ENCODE measurements at regions not wholly inside any gene's neighbourhood (a gene's known extent, or its start where the extent isn't known, plus 50 kb on each side); places are given as distances from the start of the nearest gene placed in this dataset.
A peak's percentile ranks its signal among the peaks of the same experiment; 100 is the strongest.

DNA sequence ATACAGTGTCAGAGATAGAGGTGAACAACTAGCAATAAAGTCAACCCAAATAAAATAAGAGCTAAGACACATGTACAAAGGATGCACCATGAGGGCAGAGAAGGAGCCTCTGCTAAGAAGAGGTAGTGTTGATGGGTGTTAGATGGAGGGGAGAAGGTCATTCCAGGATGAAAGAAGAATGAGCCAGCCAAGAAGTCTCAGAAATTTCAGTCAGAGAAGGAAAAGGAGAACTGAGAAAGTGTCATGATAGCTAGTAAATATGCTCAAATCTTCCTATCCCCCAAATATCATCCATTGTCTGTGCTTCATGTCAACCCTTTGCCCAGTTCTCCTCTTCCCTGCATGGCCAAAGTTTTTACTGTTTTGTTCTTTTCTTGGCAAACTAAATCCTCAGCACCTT is 225.2 kb upstream of the BTG1 start:
- CTCF ChIA-PET (ENCODE audit: unreplicated experiment): no interaction called here
- Histone ChIP-seq H3K4me1 (ENCODE audit: insufficient read depth, low read length, poor library complexity, severe bottlenecking) (peaks cover 36% of the 10 kb centered on the region), H3K9me3 (ENCODE audit: low read length) (peaks cover 13% of the 10 kb centered on the region; the same call in 1 of the 2 replicates), H3K4me2 (ENCODE audit: low read length) (peak overlapping the region; percentile 18), H3K4me3 (ENCODE audit: low read depth, low read length, poor library complexity, severe bottlenecking) (no peak overlapping the region), H3K27ac (ENCODE audit: low read depth, low read length, poor library complexity, severe bottlenecking) (peak overlapping the region; percentile 27), H3K36me3 (ENCODE audit: insufficient read depth, low read length) (no peaks in the 10 kb centered on the region), H2AFZ (ENCODE audit: low read length) (peak overlapping the region; percentile 14; the same call in 1 of the 2 replicates), H4K20me1 (ENCODE audit: insufficient read depth, low read length) (no peaks in the 10 kb centered on the region), H3K9me2 (ENCODE audit: insufficient read depth, low read length) (no peaks in the 10 kb centered on the region), H3K79me2 (ENCODE audit: insufficient read depth, low read depth, low read length) (no peaks in the 10 kb centered on the region)
- TF ChIP-seq EZH2phosphoT487 (IDR thresholded peaks at IDR 0.05; ENCODE audit: borderline replicate concordance, low read depth, low read length): no peak
- TF ChIP-seq, protein P1, sequence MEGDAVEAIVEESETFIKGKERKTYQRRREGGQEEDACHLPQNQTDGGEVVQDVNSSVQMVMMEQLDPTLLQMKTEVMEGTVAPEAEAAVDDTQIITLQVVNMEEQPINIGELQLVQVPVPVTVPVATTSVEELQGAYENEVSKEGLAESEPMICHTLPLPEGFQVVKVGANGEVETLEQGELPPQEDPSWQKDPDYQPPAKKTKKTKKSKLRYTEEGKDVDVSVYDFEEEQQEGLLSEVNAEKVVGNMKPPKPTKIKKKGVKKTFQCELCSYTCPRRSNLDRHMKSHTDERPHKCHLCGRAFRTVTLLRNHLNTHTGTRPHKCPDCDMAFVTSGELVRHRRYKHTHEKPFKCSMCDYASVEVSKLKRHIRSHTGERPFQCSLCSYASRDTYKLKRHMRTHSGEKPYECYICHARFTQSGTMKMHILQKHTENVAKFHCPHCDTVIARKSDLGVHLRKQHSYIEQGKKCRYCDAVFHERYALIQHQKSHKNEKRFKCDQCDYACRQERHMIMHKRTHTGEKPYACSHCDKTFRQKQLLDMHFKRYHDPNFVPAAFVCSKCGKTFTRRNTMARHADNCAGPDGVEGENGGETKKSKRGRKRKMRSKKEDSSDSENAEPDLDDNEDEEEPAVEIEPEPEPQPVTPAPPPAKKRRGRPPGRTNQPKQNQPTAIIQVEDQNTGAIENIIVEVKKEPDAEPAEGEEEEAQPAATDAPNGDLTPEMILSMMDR (conservative IDR thresholded peaks at IDR 0.05; ENCODE audit: low read length): no peak
- peak; percentile 49 for DNase-seq (ENCODE audit: low spot score)
- BruUV-seq (replicated peaks): no TSS peak
- POLR2A ChIA-PET: interaction anchor here (0.8 to 3.1 kb wide), 5 partner anchors 14 to 225 kb away, joined by 3 to 17 read pairs (median 6); partner anchors contain the start of gene BTG1
- intact Hi-C loops (cut with micrococcal nuclease; ENCODE audit: unreplicated experiment): no loop called here

DNA sequence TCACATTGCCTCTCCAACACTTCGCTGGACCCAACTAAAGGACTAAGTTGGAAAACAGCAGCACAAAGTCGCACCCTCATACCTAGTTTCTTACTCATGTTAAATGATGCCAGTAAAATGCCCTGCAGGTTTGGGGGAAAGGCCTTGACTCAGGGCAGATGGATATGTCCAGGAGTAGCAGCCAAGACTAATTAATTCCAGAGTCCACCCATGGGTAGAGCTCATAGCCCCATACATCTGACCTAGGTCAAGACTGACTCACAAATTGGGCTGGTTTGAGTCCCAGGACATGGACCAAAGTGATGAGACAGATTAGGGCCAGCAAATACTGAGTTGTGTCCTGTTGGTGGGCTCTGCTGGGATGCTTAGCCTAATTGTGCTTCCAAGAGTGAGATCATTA is 224.0 kb upstream of the BTG1 start:
- H3K4me3 ChIP-seq (ENCODE audit: low read depth, low read length, poor library complexity, severe bottlenecking): no peak overlapping the region
- H3K4me1 ChIP-seq (ENCODE audit: insufficient read depth, low read length, poor library complexity, severe bottlenecking): peaks cover 48% of the 10 kb centered on the region
- intact Hi-C loops (cut with micrococcal nuclease; ENCODE audit: unreplicated experiment): loop anchor here (10.0 kb wide), 1 partner anchor 335 kb away; no protein-coding TSS in a partner anchor
- H3K27ac ChIP-seq (ENCODE audit: low read depth, low read length, poor library complexity, severe bottlenecking): no peak overlapping the region
- no peaks in the 10 kb centered on the region for H4K20me1 ChIP-seq (ENCODE audit: insufficient read depth, low read length)
- no peak for DNase-seq (ENCODE audit: low spot score)
- CTCF ChIA-PET (ENCODE audit: unreplicated experiment): interaction anchor here (0.5 kb wide), 1 partner anchor 135 kb away, joined by 3 read pairs; no protein-coding TSS in a partner anchor
- POLR2A ChIA-PET: interaction anchor here (0.7 to 3.1 kb wide), 6 partner anchors 32 to 136 kb away, joined by 3 to 17 read pairs (median 5); no protein-coding TSS in a partner anchor
- peaks cover 13% of the 10 kb centered on the region; the same call in 1 of the 2 replicates for H3K9me3 ChIP-seq (ENCODE audit: low read length)
- TF ChIP-seq, protein P1 (conservative IDR thresholded peaks at IDR 0.05; ENCODE audit: low read length): no peak
- H3K79me2 ChIP-seq (ENCODE audit: insufficient read depth, low read depth, low read length): no peaks in the 10 kb centered on the region
- no peak overlapping the region for H3K4me2 ChIP-seq (ENCODE audit: low read length)
- no peaks in the 10 kb centered on the region for H3K36me3 ChIP-seq (ENCODE audit: insufficient read depth, low read length)
- no TSS peak for BruUV-seq (replicated peaks)
- no peaks in the 10 kb centered on the region for H3K9me2 ChIP-seq (ENCODE audit: insufficient read depth, low read length)
- H2AFZ ChIP-seq (ENCODE audit: low read length): no peak overlapping the region; the same call in 1 of the 2 replicates

DNA sequence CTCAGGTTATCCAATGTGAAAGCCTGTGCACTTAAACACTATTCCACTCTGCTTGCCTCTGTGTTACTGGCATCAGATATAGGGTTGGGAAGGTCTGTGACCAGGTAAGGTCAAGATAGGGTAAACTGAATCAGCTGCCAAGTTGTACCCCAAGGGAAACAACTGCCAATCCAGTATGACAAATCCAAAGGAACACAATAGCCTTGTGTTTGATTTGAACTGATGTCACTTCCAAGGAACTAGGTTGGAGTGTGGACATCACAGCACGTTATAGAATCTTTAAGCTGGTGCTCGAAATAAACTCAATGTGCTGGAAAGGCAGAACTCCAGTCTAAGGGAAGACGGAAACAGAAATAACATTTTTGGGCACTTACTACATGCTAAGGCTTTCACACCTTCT is 223.4 kb upstream of the BTG1 start:
- Histone ChIP-seq H3K79me2 (ENCODE audit: insufficient read depth, low read depth, low read length) (no peaks in the 10 kb centered on the region), H3K4me3 (ENCODE audit: low read depth, low read length, poor library complexity, severe bottlenecking) (no peak overlapping the region), H3K4me2 (ENCODE audit: low read length) (no peak overlapping the region), H3K27ac (ENCODE audit: low read depth, low read length, poor library complexity, severe bottlenecking) (no peak overlapping the region), H3K4me1 (ENCODE audit: insufficient read depth, low read length, poor library complexity, severe bottlenecking) (peaks cover 54% of the 10 kb centered on the region), H2AFZ (ENCODE audit: low read length) (no peak overlapping the region), H3K9me2 (ENCODE audit: insufficient read depth, low read length) (no peaks in the 10 kb centered on the region), H3K36me3 (ENCODE audit: insufficient read depth, low read length) (no peaks in the 10 kb centered on the region), H3K9me3 (ENCODE audit: low read length) (peaks cover 10% of the 10 kb centered on the region; the same call in 1 of the 2 replicates), H4K20me1 (ENCODE audit: insufficient read depth, low read length) (no peaks in the 10 kb centered on the region)
- no peak for DNase-seq (ENCODE audit: low spot score)
- no peak for TF ChIP-seq EZH2phosphoT487 (IDR thresholded peaks at IDR 0.05; ENCODE audit: borderline replicate concordance, low read depth, low read length)
- TF ChIP-seq, protein P1 (conservative IDR thresholded peaks at IDR 0.05; ENCODE audit: low read length): no peak
- CTCF ChIA-PET (ENCODE audit: unreplicated experiment): interaction anchor here (0.5 kb wide), 1 partner anchor 135 kb away, joined by 3 read pairs; no protein-coding TSS in a partner anchor
- BruUV-seq (replicated peaks): no TSS peak
- intact Hi-C loops (cut with micrococcal nuclease; ENCODE audit: unreplicated experiment): loop anchor here (10.0 kb wide), 1 partner anchor 334 kb away; no protein-coding TSS in a partner anchor
- POLR2A ChIA-PET: interaction anchor here (0.7 to 3.1 kb wide), 6 partner anchors 32 to 137 kb away, joined by 3 to 17 read pairs (median 5); no protein-coding TSS in a partner anchor

Data from OCI-LY7 (cell line).